Endodermal cell (in vitro differentiated cells): ENCODE measurements at regions not wholly inside any gene's neighbourhood (a gene's known extent, or its start where the extent isn't known, plus 50 kb on each side); places are given as distances from the start of the nearest gene placed in this dataset.

Experiments
- DNase-seq: peaks from one replicate; pipeline ENCODE4 v3.0.0-alpha.2; 2017
- H3K27ac ChIP-seq: 2 replicates; pipeline ENCODE4 v1.5.1; 2013; ENCODE audit warnings: mild to moderate bottlenecking, low read depth, low read length, moderate library complexity
- H3K27me3 ChIP-seq: 2 replicates; pipeline ENCODE4 v1.6.1; 2013; ENCODE audit warnings: mild to moderate bottlenecking, low read length, moderate library complexity; ENCODE audit not compliant: insufficient read depth, control insufficient read depth, poor library complexity, severe bottlenecking
- H3K36me3 ChIP-seq: 2 replicates; pipeline ENCODE4 v1.7.0; 2013; ENCODE audit warnings: mild to moderate bottlenecking, low read length, moderate library complexity; ENCODE audit not compliant: control insufficient read depth, insufficient read depth
- H3K4me1 ChIP-seq: one replicate; pipeline ENCODE4 v1.7.0; 2013; ENCODE audit warnings: low read length; ENCODE audit not compliant: control insufficient read depth, insufficient read depth
- H3K4me3 ChIP-seq: 2 replicates; pipeline ENCODE4 v1.5.1; 2013; ENCODE audit warnings: mild to moderate bottlenecking, low read length, moderate library complexity
- H3K9ac ChIP-seq: 2 replicates; pipeline ENCODE4 v1.6.1; 2013; ENCODE audit warnings: mild to moderate bottlenecking, low read length, moderate library complexity; ENCODE audit not compliant: poor library complexity, severe bottlenecking; ENCODE audit errors: extremely low read depth
- H3K9me3 ChIP-seq: 2 replicates; pipeline ENCODE4 v1.6.1; 2013; ENCODE audit warnings: mild to moderate bottlenecking, low read length, moderate library complexity; ENCODE audit not compliant: control insufficient read depth
- H3K27ac Mint-ChIP-seq: 2 replicates; pipeline ENCODE4 v1.8.0; 2020; ENCODE audit warnings: mixed read lengths
- H3K27me3 Mint-ChIP-seq: 2 replicates; pipeline ENCODE4 v1.8.0; 2021; ENCODE audit warnings: mild to moderate bottlenecking, mixed read lengths; ENCODE audit not compliant: insufficient read depth
- H3K36me3 Mint-ChIP-seq: 2 replicates; pipeline ENCODE4 v1.8.0; 2020; ENCODE audit warnings: low read depth, mixed read lengths
- H3K4me1 Mint-ChIP-seq: 2 replicates; pipeline ENCODE4 v1.8.0; 2020; ENCODE audit warnings: mixed read lengths
- H3K4me3 Mint-ChIP-seq: 2 replicates; pipeline ENCODE4 v1.8.0; 2020; ENCODE audit warnings: mild to moderate bottlenecking, moderate library complexity, mixed read lengths
- H3K9me3 Mint-ChIP-seq: 2 replicates; pipeline ENCODE4 v1.8.0; 2020; ENCODE audit warnings: mild to moderate bottlenecking, mixed read lengths
- WGBS, 2 experiments: methylation state at CpG; one replicate each; pipeline versions ENCODE4 v1.1.5 to v1.1.7; 2013; ENCODE audit warnings: missing lambda C conversion rate in 2 of 2, mixed read lengths in 1 of 2; ENCODE audit not compliant: insufficient coverage in 1 of 2, insufficient read length in 1 of 2; 5-methylcytosine and 5-hydroxymethylcytosine counted together
- TF ChIP-seq, protein P1 (sequence below): fragments of 200-600 bp; sonication (generic); conservative IDR thresholded peaks from 2 replicates; pipeline ENCODE4 v1.5.0; 2021; ENCODE audit warnings: antibody characterized with exemption, mild to moderate bottlenecking

DNA sequence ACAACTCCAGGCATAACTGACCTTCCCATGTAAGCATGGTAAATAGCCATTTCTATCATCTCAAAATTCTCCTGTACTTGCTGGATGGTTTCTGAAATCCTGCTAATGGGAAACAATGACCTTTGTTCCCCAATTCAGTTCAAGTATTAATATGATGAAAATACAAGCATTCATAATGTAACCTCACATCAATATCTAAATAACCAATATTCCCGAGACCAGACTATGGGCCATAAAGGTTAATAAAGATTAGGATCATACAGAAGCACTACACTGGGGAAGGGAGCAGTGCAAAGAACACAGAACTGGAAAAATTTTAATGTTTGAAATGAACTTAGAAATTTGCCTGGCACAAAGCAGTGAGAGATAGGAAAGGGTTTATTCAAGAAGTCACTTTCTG, 151.3 kb upstream of the SETMAR start:
- H3K36me3 ChIP-seq = no peaks in the 10 kb centered on the region
- peaks cover 4% of the 10 kb centered on the region for H3K4me1 ChIP-seq
- TF ChIP-seq, protein P1, sequence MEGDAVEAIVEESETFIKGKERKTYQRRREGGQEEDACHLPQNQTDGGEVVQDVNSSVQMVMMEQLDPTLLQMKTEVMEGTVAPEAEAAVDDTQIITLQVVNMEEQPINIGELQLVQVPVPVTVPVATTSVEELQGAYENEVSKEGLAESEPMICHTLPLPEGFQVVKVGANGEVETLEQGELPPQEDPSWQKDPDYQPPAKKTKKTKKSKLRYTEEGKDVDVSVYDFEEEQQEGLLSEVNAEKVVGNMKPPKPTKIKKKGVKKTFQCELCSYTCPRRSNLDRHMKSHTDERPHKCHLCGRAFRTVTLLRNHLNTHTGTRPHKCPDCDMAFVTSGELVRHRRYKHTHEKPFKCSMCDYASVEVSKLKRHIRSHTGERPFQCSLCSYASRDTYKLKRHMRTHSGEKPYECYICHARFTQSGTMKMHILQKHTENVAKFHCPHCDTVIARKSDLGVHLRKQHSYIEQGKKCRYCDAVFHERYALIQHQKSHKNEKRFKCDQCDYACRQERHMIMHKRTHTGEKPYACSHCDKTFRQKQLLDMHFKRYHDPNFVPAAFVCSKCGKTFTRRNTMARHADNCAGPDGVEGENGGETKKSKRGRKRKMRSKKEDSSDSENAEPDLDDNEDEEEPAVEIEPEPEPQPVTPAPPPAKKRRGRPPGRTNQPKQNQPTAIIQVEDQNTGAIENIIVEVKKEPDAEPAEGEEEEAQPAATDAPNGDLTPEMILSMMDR = no peak
- H3K36me3 Mint-ChIP-seq = no peaks in the 10 kb centered on the region
- WGBS, 2 experiments = 100% methylated on average over 1 of the region's 1 CpG; no CpG with 5 or more reads in 1 of the 2 experiments
- H3K9me3 ChIP-seq = no peaks in the 10 kb centered on the region
- no peak overlapping the region for H3K4me3 Mint-ChIP-seq
- no peak overlapping the region for H3K9ac ChIP-seq
- no peak for DNase-seq
- H3K4me3 ChIP-seq = no peak overlapping the region
- peaks cover 30% of the 10 kb centered on the region for H3K27me3 Mint-ChIP-seq
- H3K27ac ChIP-seq = no peak overlapping the region
- no peaks in the 10 kb centered on the region for H3K9me3 Mint-ChIP-seq
- H3K27ac Mint-ChIP-seq = no peak overlapping the region
- H3K4me1 Mint-ChIP-seq = peaks cover 14% of the 10 kb centered on the region
- peaks cover 13% of the 10 kb centered on the region for H3K27me3 ChIP-seq

DNA sequence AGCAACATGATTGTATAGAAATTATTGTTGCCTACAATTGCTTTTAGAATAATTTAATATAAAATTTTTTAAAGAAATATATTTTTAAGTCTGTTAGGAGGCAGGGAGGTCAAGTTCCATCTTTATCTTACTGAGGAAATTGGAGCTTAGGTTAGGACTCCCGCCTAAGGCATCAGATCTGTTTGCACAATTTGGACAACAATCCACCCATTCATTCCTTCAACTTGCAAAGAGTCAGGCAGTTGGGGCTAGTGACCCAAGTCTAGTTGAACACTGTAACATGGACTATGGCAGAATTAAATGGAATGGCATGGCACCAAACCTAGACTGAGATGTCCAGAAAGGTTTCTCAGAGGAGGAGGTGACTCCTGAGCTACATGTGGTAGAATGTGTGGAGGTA, 149.4 kb upstream of the SETMAR start:
- Mint-ChIP-seq H3K4me1 (peaks cover 1% of the 10 kb centered on the region), H3K4me3 (no peak overlapping the region), H3K9me3 (no peaks in the 10 kb centered on the region), H3K36me3 (no peaks in the 10 kb centered on the region), H3K27me3 (peaks cover 24% of the 10 kb centered on the region), H3K27ac (no peak overlapping the region)
- TF ChIP-seq, protein P1 = no peak
- H3K36me3 ChIP-seq = no peaks in the 10 kb centered on the region
- no peaks in the 10 kb centered on the region for H3K9me3 ChIP-seq
- H3K27me3 ChIP-seq = peaks cover 9% of the 10 kb centered on the region
- no peak overlapping the region for H3K27ac ChIP-seq
- no peak overlapping the region for H3K9ac ChIP-seq
- peaks cover under 1% of the 10 kb centered on the region for H3K4me1 ChIP-seq
- whole genome bisulfite sequencing, 2 experiments = 88% methylated on average over 1 of the region's 1 CpG; no CpG with 5 or more reads in 1 of the 2 experiments
- no peak overlapping the region for H3K4me3 ChIP-seq
- DNase-seq = no peak

DNA sequence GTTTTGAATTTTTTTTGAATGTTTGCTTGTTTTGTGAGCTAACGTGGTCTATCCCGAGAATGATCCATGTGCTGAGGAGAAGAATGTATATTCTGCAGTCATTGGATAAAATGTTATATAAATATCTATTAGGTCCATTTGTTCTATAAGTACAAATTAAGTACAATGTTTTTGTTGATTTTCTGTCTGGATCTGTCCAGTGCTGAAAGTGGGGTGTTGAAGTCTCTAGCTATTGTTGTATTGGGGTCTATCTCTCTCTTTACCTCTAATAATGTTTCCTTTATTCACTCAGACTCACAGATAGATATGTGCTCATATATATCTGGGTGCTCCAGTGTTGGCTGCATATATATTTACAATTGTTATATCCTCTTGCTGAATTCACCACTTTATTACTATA, 144.8 kb upstream of the SETMAR start:
- Histone ChIP-seq H3K36me3 (no peaks in the 10 kb centered on the region), H3K4me1 (no peaks in the 10 kb centered on the region), H3K9me3 (no peaks in the 10 kb centered on the region), H3K27ac (no peak overlapping the region), H3K4me3 (no peak overlapping the region), H3K27me3 (no peaks in the 10 kb centered on the region), H3K9ac (no peak overlapping the region)
- Mint-ChIP-seq H3K4me3 (no peak overlapping the region), H3K9me3 (no peaks in the 10 kb centered on the region), H3K4me1 (peaks cover 8% of the 10 kb centered on the region), H3K36me3 (no peaks in the 10 kb centered on the region), H3K27me3 (peaks cover 14% of the 10 kb centered on the region), H3K27ac (no peak overlapping the region)
- TF ChIP-seq, protein P1 = no peak
- 100% methylated on average over 2 of the region's 2 CpGs; no CpG with 5 or more reads in 1 of the 2 experiments for WGBS, 2 experiments
- no peak for DNase-seq
